ENCODE measurements at regions not wholly inside any gene's neighbourhood (a gene's known extent, or its start where the extent isn't known, plus 50 kb on each side); places are given as distances from the start of the nearest gene placed in this dataset.

- Histone ChIP-seq H3K4me1 (no peaks in the 10 kb centered on the region), H3K9me3 (no peaks in the 10 kb centered on the region), H3K27ac (no peak overlapping the region), H3K36me3 (no peaks in the 10 kb centered on the region), H3K9ac (ENCODE audit: low read depth in 2 of 2, low read length in 2 of 2) (no peak overlapping the region), H3K4me3 (no peak overlapping the region), H3K27me3 (no peaks in the 10 kb centered on the region)
- TF ChIP-seq, protein P1, sequence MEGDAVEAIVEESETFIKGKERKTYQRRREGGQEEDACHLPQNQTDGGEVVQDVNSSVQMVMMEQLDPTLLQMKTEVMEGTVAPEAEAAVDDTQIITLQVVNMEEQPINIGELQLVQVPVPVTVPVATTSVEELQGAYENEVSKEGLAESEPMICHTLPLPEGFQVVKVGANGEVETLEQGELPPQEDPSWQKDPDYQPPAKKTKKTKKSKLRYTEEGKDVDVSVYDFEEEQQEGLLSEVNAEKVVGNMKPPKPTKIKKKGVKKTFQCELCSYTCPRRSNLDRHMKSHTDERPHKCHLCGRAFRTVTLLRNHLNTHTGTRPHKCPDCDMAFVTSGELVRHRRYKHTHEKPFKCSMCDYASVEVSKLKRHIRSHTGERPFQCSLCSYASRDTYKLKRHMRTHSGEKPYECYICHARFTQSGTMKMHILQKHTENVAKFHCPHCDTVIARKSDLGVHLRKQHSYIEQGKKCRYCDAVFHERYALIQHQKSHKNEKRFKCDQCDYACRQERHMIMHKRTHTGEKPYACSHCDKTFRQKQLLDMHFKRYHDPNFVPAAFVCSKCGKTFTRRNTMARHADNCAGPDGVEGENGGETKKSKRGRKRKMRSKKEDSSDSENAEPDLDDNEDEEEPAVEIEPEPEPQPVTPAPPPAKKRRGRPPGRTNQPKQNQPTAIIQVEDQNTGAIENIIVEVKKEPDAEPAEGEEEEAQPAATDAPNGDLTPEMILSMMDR (IDR thresholded peaks at IDR 0.05), result no peak
- intact Hi-C loops (cut with DNase I), result no loop called here
- DNase-seq, result no peak
Observed at GRCh38 chr9:26066237-26066636, 388.0 kb upstream of the TUSC1 start.

GRCh38 chr9:26061948-26062575 is 383.8 kb upstream of the TUSC1 start:
- H3K27ac ChIP-seq, result no peak overlapping the region
- no peaks in the 10 kb centered on the region for H3K27me3 ChIP-seq
- no peak overlapping the region for H3K4me3 ChIP-seq
- no peak overlapping the region for H3K9ac ChIP-seq (ENCODE audit: low read depth in 2 of 2, low read length in 2 of 2)
- TF ChIP-seq, protein P1 (IDR thresholded peaks at IDR 0.05), result no peak
- H3K9me3 ChIP-seq, result no peaks in the 10 kb centered on the region
- intact Hi-C loops (cut with DNase I), result no loop called here
- H3K36me3 ChIP-seq, result no peaks in the 10 kb centered on the region
- DNase-seq, result no peak
- H3K4me1 ChIP-seq, result no peaks in the 10 kb centered on the region

DNA sequence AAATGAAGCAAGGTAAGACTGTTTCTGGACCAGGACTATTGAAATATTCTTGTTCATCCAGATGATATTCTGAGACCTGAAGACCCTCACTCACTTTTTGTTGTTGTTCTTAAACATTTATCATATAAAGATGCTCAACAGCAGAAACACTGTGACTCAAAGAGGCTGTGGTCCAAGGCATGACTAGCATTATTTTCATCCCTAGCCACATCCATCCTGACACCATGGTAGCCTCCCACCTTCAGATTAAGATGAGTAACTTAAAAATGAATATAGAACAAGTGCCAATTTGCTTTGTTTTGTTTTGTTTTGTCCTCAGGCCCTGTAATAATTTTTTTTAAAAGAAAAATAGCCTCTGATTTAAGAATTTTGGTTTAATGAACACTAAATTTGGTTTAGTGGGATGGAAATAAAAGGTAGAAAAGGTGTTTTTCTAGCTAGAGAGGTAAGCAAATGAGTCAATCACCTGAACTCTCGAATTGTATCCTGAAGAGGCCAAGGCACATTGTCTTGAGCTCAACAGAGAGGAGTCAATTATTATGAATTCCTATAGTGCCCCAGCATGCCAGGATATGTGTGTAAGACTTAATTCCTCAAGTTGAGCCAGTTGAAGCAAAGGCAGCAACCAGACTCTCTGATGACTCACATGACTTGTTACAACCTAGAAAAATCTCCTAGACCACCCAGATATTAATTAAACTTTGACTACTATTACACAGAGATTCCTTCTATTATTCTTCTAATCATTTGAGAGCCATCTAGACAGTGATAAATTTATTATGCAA is 380.1 kb upstream of the TUSC1 start:
- Histone ChIP-seq H3K27ac (no peak overlapping the region), H3K4me1 (no peaks in the 10 kb centered on the region), H3K36me3 (no peaks in the 10 kb centered on the region), H3K9me3 (no peaks in the 10 kb centered on the region), H3K27me3 (no peaks in the 10 kb centered on the region), H3K4me3 (no peak overlapping the region), H3K9ac (ENCODE audit: low read depth in 2 of 2, low read length in 2 of 2) (no peak overlapping the region)
- TF ChIP-seq, protein P1 (IDR thresholded peaks at IDR 0.05), result no peak
- no peak for DNase-seq
- intact Hi-C loops (cut with DNase I), result no loop called here

DNA sequence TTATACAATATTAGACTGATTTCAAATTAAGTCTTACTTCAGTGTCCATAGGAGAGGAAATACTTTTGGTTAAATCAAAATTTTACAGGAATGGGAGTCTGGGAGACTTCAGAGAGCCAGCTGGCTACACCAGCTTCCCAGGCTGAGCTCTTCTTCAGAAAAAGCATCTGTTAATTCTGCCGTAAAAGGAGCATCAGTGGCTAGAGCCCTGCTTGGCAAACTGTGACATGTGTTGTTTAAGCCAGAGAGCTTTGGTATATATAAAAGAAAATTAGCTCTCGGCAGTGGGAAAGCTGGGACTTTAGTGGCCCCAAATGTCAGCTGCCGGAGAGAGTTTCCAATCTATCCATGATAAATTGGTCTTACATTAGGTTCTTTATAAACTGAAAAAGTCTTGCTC is 378.8 kb upstream of the TUSC1 start:
- Histone ChIP-seq H3K9ac (ENCODE audit: low read depth in 2 of 2, low read length in 2 of 2) (no peak overlapping the region), H3K4me1 (no peaks in the 10 kb centered on the region), H3K36me3 (no peaks in the 10 kb centered on the region), H3K27me3 (no peaks in the 10 kb centered on the region), H3K9me3 (no peaks in the 10 kb centered on the region), H3K27ac (no peak overlapping the region), H3K4me3 (no peak overlapping the region)
- intact Hi-C loops (cut with DNase I), result no loop called here
- no peak for DNase-seq
- TF ChIP-seq, protein P1 (IDR thresholded peaks at IDR 0.05), result no peak

- Histone ChIP-seq H3K9ac (ENCODE audit: low read depth in 2 of 2, low read length in 2 of 2) (no peak overlapping the region), H3K9me3 (no peaks in the 10 kb centered on the region), H3K27ac (no peak overlapping the region), H3K4me3 (no peak overlapping the region), H3K27me3 (no peaks in the 10 kb centered on the region), H3K36me3 (no peaks in the 10 kb centered on the region), H3K4me1 (no peaks in the 10 kb centered on the region)
- no peak for DNase-seq
- TF ChIP-seq, protein P1 (IDR thresholded peaks at IDR 0.05), result no peak
- intact Hi-C loops (cut with DNase I), result no loop called here
Observed at GRCh38 chr9:26054600-26055520, 376.6 kb upstream of the TUSC1 start.
